ENCODE measurements at regions not wholly inside any gene's neighbourhood (a gene's known extent, or its start where the extent isn't known, plus 50 kb on each side); places are given as distances from the start of the nearest gene placed in this dataset.

DNA sequence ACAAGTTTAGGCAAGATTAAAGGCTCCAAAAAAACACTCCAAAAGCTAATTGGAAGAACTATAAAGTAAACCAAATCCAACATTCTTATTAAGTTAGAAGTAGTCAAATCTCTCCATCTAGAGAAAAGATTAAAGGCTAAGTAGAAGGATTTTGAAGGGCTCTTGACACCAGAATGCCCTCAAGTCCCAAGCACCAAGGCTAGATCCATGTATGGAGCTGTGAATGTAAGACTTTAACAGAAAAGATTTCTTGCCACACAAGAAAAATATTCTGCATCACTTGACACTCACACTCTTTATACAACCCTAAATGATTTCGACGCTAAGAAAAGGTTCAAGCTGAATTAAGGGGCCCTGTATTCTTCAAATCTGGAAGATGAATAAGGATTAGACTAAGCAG is 345.2 kb downstream of the VGLL3 start:
- H3K27ac ChIP-seq = no peak overlapping the region
- no peaks in the 10 kb centered on the region for H3K9me3 ChIP-seq
- no peak overlapping the region for H3K4me3 ChIP-seq
- TF ChIP-seq, protein P1, sequence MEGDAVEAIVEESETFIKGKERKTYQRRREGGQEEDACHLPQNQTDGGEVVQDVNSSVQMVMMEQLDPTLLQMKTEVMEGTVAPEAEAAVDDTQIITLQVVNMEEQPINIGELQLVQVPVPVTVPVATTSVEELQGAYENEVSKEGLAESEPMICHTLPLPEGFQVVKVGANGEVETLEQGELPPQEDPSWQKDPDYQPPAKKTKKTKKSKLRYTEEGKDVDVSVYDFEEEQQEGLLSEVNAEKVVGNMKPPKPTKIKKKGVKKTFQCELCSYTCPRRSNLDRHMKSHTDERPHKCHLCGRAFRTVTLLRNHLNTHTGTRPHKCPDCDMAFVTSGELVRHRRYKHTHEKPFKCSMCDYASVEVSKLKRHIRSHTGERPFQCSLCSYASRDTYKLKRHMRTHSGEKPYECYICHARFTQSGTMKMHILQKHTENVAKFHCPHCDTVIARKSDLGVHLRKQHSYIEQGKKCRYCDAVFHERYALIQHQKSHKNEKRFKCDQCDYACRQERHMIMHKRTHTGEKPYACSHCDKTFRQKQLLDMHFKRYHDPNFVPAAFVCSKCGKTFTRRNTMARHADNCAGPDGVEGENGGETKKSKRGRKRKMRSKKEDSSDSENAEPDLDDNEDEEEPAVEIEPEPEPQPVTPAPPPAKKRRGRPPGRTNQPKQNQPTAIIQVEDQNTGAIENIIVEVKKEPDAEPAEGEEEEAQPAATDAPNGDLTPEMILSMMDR (IDR thresholded peaks at IDR 0.05) = no peak
- TF ChIP-seq POLR2A (IDR thresholded peaks at IDR 0.05) = no peak
- TF ChIP-seq EP300 (IDR thresholded peaks at IDR 0.05) = no peak
- 90 to 92% methylated on average over 2 of the region's 2 CpGs for WGBS, 2 donors
- H3K27me3 ChIP-seq = no peaks in the 10 kb centered on the region
- H3K4me1 ChIP-seq = no peaks in the 10 kb centered on the region
- DNase-seq (ENCODE audit: low spot score in 2 of 2) = no peak
- H3K36me3 ChIP-seq = no peaks in the 10 kb centered on the region

- no peak for DNase-seq (ENCODE audit: low spot score in 2 of 2)
- 77 to 87% methylated on average over 3 of the region's 3 CpGs for WGBS, 2 donors
- H3K4me3 ChIP-seq = no peak overlapping the region
Measured at GRCh38 chr3:86634361-86634760, 356.6 kb downstream of the VGLL3 start.

DNA sequence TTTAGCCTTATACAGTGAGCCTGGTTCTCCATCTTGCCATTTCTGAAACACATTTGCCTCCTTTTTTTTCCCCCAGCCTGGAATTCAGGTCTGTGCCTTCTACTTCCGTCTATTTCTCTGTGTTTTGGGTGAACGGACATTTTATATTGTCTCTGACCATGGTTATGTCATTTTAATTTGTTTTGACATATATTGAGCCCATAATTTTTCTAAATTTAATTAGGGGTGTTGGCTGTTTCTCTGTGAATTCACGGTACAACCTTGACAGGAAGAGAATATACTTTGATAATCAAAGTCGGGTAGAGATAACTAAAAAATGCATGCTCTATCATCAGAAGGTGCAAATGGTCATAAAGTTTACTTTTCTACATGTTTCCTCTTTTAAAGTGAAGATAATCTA is 361.4 kb downstream of the VGLL3 start:
- no peak overlapping the region for H3K27ac ChIP-seq
- no peaks in the 10 kb centered on the region for H3K4me1 ChIP-seq
- no peaks in the 10 kb centered on the region for H3K27me3 ChIP-seq
- H3K9me3 ChIP-seq = no peaks in the 10 kb centered on the region
- no peak for DNase-seq (ENCODE audit: low spot score in 2 of 2)
- TF ChIP-seq EP300 (IDR thresholded peaks at IDR 0.05) (no peak), POLR2A (IDR thresholded peaks at IDR 0.05) (no peak)
- TF ChIP-seq, protein P1 (IDR thresholded peaks at IDR 0.05) = no peak
- no peak overlapping the region for H3K4me3 ChIP-seq
- no peaks in the 10 kb centered on the region for H3K36me3 ChIP-seq
- 69 to 81% methylated on average over 4 of the region's 4 CpGs for WGBS, 2 donors

More at GRCh38 chr3:86634361-86634760, 356.6 kb downstream of the VGLL3 start:
- Histone ChIP-seq H3K9me3 (no peaks in the 10 kb centered on the region), H3K27me3 (no peaks in the 10 kb centered on the region), H3K36me3 (no peaks in the 10 kb centered on the region), H3K27ac (no peak overlapping the region), H3K4me1 (no peaks in the 10 kb centered on the region)
- TF ChIP-seq EP300 (IDR thresholded peaks at IDR 0.05) = no peak
- no peak for TF ChIP-seq POLR2A (IDR thresholded peaks at IDR 0.05)
- TF ChIP-seq, protein P1 (IDR thresholded peaks at IDR 0.05) = no peak

- Histone ChIP-seq H3K27ac (no peak overlapping the region), H3K36me3 (no peaks in the 10 kb centered on the region), H3K27me3 (no peaks in the 10 kb centered on the region), H3K9me3 (no peaks in the 10 kb centered on the region), H3K4me1 (no peaks in the 10 kb centered on the region), H3K4me3 (no peak overlapping the region)
- WGBS, 2 donors = 92 to 98% methylated on average over 2 of the region's 2 CpGs
- no peak for DNase-seq (ENCODE audit: low spot score in 2 of 2)
- no peak for TF ChIP-seq EP300 (IDR thresholded peaks at IDR 0.05)
- TF ChIP-seq, protein P1 (IDR thresholded peaks at IDR 0.05) = no peak
- no peak for TF ChIP-seq POLR2A (IDR thresholded peaks at IDR 0.05)
Measured at GRCh38 chr3:86624192-86624591, 366.8 kb downstream of the VGLL3 start.

DNA sequence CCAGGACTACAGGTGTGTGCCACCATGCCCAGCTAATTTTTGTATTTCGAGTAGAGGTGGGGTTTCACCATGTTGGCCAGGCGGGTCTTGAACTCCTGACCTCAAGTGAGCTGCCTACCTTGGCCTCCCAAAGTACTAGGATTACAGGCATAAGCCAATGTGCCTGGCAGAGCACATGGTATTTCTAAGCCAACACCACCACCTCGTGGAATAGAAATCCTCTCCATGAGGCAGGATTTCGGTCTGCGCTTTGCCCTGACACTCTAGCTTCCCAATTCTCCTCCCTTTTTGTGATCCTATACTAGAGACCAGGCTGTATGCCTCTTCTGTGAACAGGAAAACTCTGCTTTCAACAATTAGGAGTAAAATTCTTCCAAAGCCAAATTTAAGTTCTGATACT is 372.2 kb downstream of the VGLL3 start:
- peaks cover 0 to 10% (median 0%) of the 10 kb centered on the region in 4 donors for H3K9me3 ChIP-seq
- 69 to 70% methylated on average over 5 of the region's 5 CpGs for WGBS, 2 donors
- no peaks in the 10 kb centered on the region for H3K4me1 ChIP-seq
- no peaks in the 10 kb centered on the region for H3K27me3 ChIP-seq
- H3K27ac ChIP-seq = no peak overlapping the region
- no peaks in the 10 kb centered on the region for H3K36me3 ChIP-seq
- TF ChIP-seq, protein P1 (IDR thresholded peaks at IDR 0.05) = no peak
- TF ChIP-seq POLR2A (IDR thresholded peaks at IDR 0.05) (no peak), EP300 (IDR thresholded peaks at IDR 0.05) (no peak)
- H3K4me3 ChIP-seq = no peak overlapping the region
- no peak for DNase-seq (ENCODE audit: low spot score in 2 of 2)
